ENCODE measurements at regions not wholly inside any gene's neighbourhood (a gene's known extent, or its start where the extent isn't known, plus 50 kb on each side); places are given as distances from the start of the nearest gene placed in this dataset.
A peak's percentile ranks its signal among the peaks of the same experiment; 100 is the strongest.

- TF ChIP-seq, protein P1, sequence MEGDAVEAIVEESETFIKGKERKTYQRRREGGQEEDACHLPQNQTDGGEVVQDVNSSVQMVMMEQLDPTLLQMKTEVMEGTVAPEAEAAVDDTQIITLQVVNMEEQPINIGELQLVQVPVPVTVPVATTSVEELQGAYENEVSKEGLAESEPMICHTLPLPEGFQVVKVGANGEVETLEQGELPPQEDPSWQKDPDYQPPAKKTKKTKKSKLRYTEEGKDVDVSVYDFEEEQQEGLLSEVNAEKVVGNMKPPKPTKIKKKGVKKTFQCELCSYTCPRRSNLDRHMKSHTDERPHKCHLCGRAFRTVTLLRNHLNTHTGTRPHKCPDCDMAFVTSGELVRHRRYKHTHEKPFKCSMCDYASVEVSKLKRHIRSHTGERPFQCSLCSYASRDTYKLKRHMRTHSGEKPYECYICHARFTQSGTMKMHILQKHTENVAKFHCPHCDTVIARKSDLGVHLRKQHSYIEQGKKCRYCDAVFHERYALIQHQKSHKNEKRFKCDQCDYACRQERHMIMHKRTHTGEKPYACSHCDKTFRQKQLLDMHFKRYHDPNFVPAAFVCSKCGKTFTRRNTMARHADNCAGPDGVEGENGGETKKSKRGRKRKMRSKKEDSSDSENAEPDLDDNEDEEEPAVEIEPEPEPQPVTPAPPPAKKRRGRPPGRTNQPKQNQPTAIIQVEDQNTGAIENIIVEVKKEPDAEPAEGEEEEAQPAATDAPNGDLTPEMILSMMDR (IDR thresholded peaks at IDR 0.05) = peak; percentile 66 to 83 (median 74)
- no peak for TF ChIP-seq POLR2A (IDR thresholded peaks at IDR 0.05)
Observed at GRCh38 chr7:130896898-130897514, 163.0 kb upstream of the KLF14 start.

Data from testis (tissue), 2 donors.